ENCODE measurements at regions not wholly inside any gene's neighbourhood (a gene's known extent, or its start where the extent isn't known, plus 50 kb on each side); places are given as distances from the start of the nearest gene placed in this dataset.
A peak's percentile ranks its signal among the peaks of the same experiment; 100 is the strongest.
"Not testable (repeated sequence)": the region's sequence is repeated elsewhere in the genome, so short reads cannot be mapped to it uniquely, and the experiment has no call there.

DNA sequence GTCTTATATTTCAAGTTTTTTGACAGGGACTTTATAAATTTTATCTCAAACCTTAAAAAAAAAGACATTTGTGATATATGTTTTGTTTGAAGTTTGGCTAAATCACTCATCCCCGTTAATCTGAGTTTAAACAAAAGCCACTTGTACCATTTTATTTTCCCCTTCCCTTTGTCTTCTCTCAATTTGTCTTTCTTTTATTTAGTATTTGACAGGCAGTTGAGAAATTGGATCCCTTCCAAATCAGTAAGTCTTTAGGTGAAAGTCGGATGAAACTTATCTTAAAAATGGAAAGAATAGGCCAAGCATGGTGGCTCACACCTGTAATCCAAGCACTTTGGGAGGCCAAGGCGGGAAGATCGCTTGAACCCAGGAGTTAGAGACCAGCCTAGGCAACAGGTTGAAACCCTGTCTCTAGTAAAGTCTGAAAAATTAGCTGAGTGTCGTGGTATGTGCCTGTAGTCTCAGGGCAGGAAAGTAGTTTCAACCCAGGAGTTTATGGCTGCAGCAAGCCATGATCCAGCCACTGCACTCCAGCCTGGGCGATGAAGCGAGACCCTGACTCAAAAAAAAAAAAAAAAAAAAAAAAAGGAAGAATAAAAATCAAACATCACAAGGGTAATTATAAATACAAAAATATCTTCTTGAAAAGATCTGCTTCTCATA, 394.6 kb upstream of the TPM1 start:
- TF ChIP-seq, protein P1, sequence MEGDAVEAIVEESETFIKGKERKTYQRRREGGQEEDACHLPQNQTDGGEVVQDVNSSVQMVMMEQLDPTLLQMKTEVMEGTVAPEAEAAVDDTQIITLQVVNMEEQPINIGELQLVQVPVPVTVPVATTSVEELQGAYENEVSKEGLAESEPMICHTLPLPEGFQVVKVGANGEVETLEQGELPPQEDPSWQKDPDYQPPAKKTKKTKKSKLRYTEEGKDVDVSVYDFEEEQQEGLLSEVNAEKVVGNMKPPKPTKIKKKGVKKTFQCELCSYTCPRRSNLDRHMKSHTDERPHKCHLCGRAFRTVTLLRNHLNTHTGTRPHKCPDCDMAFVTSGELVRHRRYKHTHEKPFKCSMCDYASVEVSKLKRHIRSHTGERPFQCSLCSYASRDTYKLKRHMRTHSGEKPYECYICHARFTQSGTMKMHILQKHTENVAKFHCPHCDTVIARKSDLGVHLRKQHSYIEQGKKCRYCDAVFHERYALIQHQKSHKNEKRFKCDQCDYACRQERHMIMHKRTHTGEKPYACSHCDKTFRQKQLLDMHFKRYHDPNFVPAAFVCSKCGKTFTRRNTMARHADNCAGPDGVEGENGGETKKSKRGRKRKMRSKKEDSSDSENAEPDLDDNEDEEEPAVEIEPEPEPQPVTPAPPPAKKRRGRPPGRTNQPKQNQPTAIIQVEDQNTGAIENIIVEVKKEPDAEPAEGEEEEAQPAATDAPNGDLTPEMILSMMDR (conservative IDR thresholded peaks at IDR 0.05), result no peak
- TF ChIP-seq ZFX (IDR thresholded peaks at IDR 0.05), result no peak
- no peak overlapping the region; the same call in 1 of the 2 replicates for H3K27ac ChIP-seq

DNA sequence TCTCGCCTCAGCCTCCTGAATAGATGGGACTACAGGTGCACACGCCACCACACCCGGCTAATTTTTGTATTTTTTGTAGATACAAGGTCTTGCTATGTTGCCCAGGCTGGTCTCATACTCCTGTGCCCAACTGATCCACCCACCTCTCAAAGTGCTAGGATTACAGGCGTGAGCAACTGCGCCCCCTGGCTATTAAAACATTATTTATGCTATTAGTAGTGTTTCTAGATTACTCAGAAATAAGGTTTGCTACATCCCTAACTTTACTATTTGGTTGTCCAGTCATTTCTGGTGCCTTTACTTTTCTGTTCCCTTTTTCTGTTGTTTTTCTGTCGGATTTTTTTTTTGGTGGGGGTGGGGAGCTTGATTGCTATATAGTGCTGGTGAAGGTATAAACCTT, 393.6 kb upstream of the TPM1 start:
- H3K27ac ChIP-seq, result no peak overlapping the region

DNA sequence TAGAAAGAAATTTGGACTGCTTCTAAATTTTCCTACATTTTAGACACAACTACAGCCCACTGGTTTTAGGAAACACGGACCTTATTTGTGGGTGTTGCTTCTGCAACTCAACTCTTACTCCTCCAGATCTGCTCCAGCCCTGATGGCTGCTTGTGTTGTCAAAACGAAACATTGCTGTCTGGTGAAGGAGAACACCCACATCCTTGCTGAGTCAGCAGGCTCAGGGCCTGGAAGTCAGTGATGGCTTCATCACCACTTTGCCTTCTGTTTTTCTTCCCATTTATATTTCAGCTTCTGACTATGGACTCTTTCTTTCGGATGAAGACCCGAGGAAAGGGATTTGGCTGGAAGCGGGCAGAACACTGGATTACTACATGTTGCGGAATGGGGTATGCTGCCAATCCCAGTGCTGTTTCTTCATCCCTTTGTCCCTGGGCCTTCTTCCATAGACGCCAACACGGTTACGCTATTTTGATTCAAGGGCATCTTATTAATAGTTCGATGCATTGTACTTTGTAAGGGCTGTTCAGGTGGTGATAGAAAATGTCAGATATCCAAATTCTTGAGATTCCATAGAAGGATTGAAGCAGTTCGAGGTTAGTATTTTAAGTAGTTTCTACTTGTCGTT, 392.6 kb upstream of the TPM1 start:
- TF ChIP-seq, protein P1 (conservative IDR thresholded peaks at IDR 0.05), result no peak
- TF ChIP-seq ZFX (IDR thresholded peaks at IDR 0.05), result no peak
- H3K27ac ChIP-seq, result no peak overlapping the region

More for the DNA sequence above, 393.6 kb upstream of the TPM1 start:
- TF ChIP-seq, protein P1 (conservative IDR thresholded peaks at IDR 0.05), result peak; percentile 68
- TF ChIP-seq ZFX (IDR thresholded peaks at IDR 0.05), result no peak

DNA sequence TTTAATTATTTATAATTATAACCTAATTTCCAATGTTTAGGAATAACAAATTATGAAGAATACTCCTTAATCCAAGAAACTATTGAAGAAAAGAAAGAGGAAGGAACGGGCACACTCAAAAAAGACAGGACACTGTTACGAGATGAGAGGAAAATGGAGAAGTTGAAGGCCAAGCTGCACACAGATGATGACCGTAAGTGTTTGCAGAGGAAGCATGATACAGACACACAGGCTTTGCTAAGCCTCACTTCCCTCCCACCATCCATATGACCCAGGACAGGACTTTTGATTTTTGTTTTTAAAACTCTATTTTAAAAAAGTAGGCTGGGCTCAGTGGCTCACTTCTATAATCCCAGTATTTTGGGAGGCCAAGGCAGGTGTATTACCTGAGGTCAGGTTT, 389.4 kb upstream of the TPM1 start:
- H3K27ac ChIP-seq, result no peak overlapping the region
- TF ChIP-seq, protein P1 (conservative IDR thresholded peaks at IDR 0.05), result no peak
- TF ChIP-seq ZFX (IDR thresholded peaks at IDR 0.05), result no peak

DNA sequence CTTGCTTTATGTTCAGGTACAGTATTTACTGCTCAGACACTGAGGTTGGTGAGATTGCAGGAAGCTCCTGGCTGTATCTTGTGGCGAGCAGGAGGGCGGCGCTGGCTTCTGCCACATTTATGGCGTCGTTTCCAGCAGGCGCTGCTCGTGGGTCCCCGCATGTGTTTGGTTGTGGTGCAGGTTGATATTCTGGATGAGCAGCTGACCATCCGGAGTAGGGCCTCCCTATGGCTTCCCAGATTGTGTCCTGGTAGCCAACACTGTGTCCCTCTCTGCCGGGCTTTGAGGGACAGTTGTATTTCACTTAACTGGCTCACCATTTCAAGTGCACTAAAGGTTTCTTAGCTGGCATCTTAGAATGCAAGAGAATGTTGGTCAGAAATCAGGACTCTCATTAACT, 386.5 kb upstream of the TPM1 start:
- H3K27ac ChIP-seq, result no peak overlapping the region
- TF ChIP-seq, protein P1 (conservative IDR thresholded peaks at IDR 0.05), result no peak
- no peak for TF ChIP-seq ZFX (IDR thresholded peaks at IDR 0.05)

DNA sequence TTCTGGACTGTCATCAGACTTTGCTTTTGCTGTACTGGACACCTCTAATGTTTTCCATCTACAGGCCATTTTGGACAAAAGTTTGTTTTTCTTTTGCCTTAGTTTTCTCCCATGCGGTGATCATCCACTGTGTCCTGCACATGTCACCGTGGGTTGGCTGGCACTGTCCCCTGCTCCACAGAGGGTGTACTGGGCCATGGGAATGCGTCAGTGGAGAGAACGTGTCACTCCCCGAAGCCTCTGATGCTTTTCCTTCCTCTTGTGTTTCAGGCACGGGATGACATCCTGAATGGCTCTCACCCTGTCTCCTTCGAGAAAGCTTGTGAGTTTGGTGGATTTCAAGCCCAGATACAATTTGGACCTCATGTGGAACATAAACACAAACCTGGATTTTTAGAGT, 385.0 kb upstream of the TPM1 start:
- not testable (repeated sequence) for H3K27ac ChIP-seq

DNA sequence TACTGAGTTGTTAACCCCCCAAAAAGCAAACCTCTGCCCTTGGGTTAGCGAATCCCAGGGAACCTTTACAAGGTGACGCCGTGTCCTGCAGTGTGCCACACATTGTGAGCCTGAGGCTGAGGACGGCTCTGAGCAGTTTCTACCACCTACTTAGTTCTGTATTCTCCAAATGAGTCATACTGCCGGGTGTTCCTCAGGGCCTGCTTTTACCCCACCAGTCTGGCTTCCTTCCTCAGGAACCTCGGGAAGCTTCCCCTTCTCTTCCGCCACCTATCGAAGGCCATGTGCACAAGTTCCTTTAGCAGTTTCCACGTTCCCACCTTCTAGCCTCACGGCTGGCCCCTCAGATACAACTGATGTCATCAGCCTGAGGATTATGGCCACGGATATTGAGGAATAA, 384.0 kb upstream of the TPM1 start:
- TF ChIP-seq ZFX (IDR thresholded peaks at IDR 0.05), result no peak
- TF ChIP-seq, protein P1 (conservative IDR thresholded peaks at IDR 0.05), result no peak
- H3K27ac ChIP-seq, result no peak overlapping the region

DNA sequence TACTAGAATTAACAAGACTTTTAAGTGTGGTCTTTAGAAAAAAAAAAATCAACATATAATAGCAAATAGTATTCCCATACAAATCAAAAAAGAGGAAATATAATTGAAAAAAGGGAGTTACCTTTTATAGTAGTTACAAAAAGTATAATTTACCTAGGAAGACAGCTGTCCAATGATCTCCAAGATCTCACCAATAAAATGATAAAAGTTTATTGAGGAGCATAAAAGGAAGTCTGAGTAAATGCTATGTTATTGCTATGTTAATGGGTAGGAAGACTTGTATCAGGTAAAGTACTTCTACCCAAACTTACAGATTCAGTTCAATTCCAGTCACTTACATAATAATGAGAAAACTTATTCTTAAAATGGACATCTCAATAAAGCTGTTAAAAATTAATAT, 379.0 kb upstream of the TPM1 start:
- TF ChIP-seq, protein P1 (conservative IDR thresholded peaks at IDR 0.05), result no peak
- no peak for TF ChIP-seq ZFX (IDR thresholded peaks at IDR 0.05)
- H3K27ac ChIP-seq, result no peak overlapping the region
